GM21619 (cell line): ENCODE measurements at regions not wholly inside any gene's neighbourhood (a gene's known extent, or its start where the extent isn't known, plus 50 kb on each side); places are given as distances from the start of the nearest gene placed in this dataset.

ENCODE experiments used
- ATAC-seq: cut with Tn5 transposase; IDR thresholded peaks from one replicate; pipeline ENCODE4 v1.9.1; 2021; ENCODE audit not compliant: unreplicated experiment

DNA sequence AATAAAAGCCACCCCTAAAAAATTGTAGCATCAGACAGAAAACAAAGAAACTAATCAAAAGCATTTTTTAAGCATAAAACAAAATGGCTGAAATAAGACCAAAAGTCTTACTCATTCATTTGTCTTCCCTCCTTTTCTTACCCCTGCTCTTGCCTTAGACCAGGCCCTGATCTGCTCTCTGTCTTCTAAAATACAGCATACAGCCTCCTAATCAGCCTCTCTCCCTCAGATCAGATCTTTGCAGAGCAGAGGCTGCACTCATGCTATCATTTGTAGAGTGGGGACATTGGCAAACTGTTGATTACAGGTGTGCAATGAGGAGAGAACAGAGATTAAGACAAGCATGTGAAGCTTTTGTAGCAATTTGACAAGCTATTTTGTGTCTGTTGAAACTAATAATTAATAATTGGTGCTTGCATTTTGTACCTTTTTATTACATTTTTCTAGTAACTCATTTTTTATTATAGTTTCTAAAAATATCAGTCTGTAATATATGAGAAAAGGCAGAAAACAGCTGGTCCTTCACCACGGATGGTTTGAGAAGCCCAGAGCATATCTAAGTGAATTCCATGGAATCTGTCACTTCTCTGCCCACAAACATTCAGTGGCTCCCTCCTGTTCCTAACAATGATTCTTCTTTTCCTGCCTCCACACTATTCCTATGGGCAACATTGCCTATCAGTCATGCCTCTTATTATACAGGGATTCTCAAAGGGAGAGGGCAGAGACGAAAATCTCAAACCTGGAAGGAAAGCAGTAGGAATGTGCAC is 286.2 kb upstream of the STT3B start:
- no peak for ATAC-seq

DNA sequence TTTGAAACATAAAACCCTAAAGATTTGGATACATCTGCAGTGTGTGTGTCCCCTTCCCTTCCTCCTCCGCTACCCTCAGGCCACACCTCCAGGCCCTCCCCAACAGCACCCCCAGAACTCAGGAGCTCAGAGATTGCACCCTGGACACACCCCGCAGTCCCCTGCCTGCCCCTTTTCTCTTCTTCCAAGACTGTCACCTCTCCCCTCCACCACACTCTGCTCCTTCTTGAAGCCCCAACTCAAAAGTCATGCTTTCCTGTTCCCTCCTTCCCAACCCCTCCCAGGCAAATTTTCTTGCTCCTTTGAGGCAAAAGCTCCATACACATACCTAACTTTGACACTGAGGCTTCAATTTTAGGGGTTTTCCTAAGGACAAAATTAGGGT is 285.7 kb upstream of the STT3B start:
- no peak for ATAC-seq

GRCh38 chr3:31247850-31248562 is 284.7 kb upstream of the STT3B start:
- ATAC-seq: peak; percentile 51

DNA sequence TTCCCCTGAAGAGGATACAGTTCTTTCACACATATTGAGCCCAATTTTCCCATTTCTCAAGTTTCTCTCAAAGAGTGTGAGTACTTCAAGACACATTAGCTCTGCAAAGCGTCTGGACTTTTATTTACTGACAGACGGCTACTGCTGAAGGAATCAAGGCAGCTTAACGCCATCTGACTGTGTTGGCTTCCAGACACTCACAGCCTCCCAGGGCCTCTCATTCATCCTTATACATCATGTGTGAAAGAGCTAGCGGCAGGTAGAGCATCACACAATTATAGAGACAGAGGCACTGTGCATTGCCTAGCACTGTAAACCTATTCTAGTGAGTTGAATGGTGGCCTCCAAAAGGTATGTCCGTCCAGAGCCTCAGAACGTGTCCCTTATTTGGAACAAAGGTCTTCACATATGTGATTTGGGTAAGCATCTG is 284.1 kb upstream of the STT3B start:
- peak; percentile 3 for ATAC-seq

GRCh38 chr3:31249545-31249944 is 283.2 kb upstream of the STT3B start:
- peak; percentile 42 for ATAC-seq

DNA sequence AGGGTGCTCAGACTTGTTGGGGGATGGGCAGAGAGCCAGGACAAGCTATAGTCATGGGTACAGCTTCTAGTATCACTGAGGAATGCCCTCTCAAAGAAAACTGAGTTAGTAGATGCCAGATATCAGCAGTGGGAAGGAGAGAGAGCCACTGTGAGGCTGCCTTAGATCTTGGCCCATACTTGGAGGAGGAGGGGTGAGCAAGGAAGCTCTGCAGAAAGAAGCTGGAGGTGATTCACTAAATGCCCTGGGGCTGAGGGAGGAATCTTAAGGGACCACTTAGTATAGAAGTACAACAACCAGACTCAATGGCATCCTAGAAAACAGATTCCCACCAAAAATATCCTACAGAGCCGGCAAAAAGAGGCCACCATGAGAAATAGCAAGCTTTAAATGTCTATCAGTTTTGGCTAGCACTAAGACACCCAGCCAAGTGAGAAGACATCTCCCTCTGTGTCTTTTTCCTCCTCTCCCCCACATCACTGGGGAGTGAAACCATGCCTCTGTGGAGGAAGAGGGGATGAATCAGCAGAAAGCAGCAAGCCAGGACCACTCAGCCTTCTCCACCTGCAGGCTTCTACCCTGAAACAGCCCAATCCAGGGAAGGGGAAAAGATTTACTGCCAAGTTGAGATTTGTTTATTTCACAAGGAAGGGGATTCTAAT is 282.5 kb upstream of the STT3B start:
- ATAC-seq: no peak

GRCh38 chr3:31251083-31251482 is 281.6 kb upstream of the STT3B start:
- no peak for ATAC-seq

DNA sequence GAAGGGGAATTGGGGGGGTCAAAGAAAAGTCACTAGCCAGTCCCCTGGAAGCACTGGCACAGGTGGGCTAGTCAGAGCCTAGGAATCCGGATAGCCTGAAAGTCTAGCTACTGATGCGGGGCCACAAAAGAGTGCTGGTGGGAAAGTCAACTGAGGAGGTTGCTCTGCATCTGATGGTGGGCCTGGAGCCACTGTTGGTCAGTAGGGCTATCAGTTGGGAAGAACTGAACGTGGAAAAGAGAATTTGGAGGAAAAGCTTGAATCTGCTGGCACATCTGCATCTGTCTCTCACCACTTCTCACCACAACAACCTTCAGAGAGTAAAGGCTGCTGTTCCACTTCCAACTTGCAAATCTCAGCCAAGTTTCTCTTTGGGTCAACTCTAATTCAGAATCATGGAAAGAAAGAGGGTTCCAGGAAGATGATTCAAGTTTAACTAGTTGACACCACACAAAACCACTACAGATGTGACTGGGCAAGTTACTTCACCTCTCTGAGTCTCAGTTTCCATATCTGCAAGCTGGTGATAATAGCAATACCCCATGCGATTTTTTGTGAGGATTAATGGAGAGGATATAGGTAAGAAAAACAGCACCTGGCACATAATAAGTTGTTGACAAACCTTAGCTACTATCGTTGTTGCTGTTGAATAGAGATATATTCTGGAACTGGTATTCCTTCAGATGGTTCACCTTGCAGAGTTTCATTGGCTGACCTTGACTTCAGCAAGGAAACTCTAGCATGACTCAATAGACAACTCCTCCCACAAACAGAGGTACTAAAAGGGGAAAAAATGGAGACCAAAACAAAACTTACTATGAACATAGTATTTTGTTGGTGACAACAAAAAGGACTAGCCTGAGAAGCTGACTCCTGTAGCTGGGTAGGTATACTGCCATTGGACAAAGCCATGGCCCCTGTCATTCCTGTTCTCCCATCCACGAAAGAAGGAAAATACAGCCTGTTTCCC is 280.2 kb upstream of the STT3B start:
- peak; percentile 38 for ATAC-seq

DNA sequence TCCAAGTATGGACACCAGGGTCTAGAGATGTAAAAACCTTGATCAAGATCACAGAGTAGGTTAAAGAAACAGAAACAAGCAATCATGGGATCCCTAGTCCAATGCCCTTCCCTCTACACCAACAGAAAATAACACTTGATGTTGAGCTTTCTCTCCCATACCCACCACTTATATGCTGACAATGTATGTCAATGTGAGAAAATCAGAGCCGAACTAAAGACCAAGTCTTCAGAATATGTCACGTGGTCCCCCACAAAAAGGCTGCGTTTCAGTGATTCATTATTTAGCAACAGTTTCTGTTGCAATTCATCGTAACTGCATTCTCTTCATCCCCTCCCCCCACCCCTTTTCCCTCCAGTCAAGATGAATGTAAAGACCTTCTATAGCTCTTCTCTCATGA is 278.9 kb upstream of the STT3B start:
- ATAC-seq: no peak

DNA sequence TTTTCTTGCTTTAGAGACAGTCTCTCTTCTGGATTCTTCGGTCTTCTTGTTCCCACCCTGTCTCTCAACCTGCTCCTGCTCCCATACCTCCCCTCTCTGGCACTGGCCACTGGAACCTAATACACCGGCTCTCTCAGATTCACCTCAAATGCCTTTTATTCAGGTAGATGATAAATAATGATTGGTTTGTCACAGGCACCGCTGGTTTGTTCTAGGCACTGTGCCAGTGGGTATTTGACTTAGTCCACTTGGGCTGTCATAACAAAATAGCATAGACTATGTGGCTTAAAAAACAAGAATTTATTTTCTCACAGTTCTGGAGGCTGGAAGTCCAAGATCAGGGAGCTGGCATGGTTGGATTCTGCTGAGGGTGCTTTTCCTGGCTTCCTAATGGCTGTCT is 278.2 kb upstream of the STT3B start:
- no peak for ATAC-seq

DNA sequence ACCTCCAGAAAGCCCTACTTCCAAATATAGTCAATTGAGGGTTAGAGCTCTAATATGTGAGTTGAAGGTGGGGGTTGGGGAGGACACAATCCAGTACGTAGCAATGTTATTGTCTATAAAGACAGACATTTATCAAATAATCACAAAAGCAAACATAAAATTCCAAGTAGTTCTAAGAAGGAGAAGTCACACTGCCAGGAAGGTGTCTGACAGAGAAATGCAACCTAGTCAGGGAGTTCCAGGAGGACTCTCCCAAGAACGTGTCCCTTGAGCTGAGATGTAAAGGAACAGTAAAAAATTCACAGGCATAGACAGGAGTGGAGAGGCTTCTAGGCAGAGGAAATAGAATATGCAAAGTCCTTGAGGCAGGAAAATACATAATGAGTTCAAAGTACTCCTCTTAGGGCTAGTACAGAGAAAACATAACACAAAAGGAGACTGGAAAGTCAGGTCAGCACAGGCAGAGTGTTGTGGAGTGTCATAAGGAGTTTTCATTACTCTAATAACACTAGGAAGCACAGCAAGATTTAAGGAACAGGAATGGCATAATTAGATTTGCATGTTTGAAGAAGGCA is 277.6 kb upstream of the STT3B start:
- ATAC-seq: no peak

GRCh38 chr3:31262201-31262600 is 270.5 kb upstream of the STT3B start:
- ATAC-seq: no peak

GRCh38 chr3:31263897-31264296 is 268.8 kb upstream of the STT3B start:
- no peak for ATAC-seq

- ATAC-seq: no peak
Measured at GRCh38 chr3:31265646-31266428, 266.9 kb upstream of the STT3B start.

DNA sequence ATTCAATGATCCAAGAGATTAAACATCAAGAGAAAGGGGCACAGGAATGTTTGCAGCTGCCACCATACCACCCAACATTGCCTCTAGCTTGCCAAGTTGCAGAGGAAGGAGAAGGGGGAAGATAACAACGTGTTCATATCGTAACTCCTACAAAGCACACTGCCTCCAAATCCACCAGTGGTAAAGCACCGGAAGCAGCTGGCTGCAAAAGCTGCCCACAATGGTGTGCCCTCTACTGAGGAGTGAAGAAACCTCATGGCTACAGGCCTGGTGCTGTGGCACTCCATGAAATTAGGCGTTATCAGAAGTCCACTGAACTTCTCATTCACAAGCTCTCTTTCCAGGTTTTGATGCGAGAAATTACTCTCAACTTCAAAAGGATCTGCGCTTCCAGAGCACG is 263.9 kb upstream of the STT3B start:
- no peak for ATAC-seq

DNA sequence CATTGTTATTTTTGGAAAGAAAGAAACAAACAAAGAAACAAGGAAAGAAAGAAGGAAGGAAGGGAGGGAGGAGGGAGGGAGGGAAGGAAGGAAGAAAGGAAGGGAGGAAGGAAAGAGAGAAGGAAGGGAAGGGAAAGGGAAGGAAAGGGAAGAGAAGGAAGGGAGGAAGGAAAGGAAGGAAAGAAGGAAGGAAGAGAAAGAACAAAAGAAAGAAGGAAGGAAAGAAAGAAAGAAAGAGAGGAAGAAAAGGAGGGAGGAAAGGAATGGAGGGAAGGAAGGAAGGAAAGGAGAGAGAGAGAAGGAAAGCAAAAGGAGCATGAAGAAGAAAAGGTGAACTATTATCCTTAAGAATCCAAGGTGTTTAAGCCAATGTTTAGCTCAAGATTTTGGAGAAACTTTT is 262.7 kb upstream of the STT3B start:
- no peak for ATAC-seq

DNA sequence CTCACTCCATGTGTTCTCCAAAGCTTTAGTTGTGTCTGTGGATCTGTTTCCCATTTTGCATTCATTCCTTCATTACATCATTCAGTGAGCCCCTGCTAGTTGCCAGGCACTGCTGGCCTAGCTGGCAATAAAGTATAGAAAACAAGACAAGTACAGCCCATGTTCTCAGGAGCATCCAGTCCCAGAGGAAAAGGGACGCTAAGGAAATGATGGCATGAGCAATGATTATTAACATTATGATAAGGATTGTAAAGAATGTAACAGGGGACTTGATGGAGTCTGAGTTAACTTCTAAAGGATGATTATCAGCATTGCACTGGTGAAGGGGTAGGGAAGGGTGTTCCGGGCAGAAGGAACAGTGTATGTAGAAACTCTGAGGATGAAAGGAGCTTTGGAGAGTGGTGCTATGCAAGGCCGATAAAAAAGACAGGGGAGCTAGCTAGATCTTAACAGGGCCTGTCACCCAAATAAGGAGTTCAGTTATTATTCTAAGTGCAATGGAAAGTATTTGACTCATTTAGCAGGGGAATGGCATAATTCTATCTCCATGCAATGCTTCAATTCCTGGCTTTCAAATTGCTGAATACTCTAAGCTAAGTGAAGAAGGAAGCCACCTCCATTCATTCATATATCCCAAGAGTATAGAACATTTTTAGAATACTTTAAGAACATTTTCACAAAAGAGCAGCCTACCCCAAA is 258.2 kb upstream of the STT3B start:
- no peak for ATAC-seq

- no peak for ATAC-seq
Measured at GRCh38 chr3:31275038-31275572, 257.6 kb upstream of the STT3B start.

DNA sequence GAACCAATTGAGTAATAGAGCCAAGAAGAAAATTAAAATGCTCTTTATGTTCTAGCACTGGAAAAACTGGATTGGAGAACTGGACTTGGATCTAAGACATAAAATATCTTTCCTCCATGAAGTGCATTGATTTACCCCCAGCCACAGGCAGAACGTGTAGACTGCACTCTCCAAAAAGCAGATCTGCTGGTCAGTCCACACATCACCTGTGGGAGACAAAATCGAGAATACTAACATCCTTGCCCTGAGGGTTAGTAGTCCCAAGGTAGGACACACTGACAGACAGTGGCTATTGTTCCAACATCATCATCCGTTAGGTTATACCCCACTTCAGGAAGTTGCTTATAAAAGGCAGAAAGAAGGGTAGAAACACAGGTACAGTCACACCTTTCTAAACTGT is 257.1 kb upstream of the STT3B start:
- no peak for ATAC-seq
